ENCODE measurements at regions not wholly inside any gene's neighbourhood (a gene's known extent, or its start where the extent isn't known, plus 50 kb on each side); places are given as distances from the start of the nearest gene placed in this dataset.

GRCh38 chr6:14697427-14697826 lies 548.4 kb upstream of the JARID2 start:
- WGBS, 2 donors = 89 to 94% methylated on average over 2 of the region's 2 CpGs
- DNase-seq = no peak
- intact Hi-C loops (cut with DNase I) = no loop called here
- Histone ChIP-seq H3K4me3 (no peak overlapping the region), H3K36me3 (no peaks in the 10 kb centered on the region), H3K4me1 (no peaks in the 10 kb centered on the region), H3K27ac (no peak overlapping the region), H3K9me3 (no peaks in the 10 kb centered on the region), H3K27me3 (no peaks in the 10 kb centered on the region)
- TF ChIP-seq EP300 (IDR thresholded peaks at IDR 0.05) (no peak), POLR2AphosphoS5 (IDR thresholded peaks at IDR 0.05) (no peak), POLR2A (IDR thresholded peaks at IDR 0.05) (no peak)
- TF ChIP-seq, protein P1, sequence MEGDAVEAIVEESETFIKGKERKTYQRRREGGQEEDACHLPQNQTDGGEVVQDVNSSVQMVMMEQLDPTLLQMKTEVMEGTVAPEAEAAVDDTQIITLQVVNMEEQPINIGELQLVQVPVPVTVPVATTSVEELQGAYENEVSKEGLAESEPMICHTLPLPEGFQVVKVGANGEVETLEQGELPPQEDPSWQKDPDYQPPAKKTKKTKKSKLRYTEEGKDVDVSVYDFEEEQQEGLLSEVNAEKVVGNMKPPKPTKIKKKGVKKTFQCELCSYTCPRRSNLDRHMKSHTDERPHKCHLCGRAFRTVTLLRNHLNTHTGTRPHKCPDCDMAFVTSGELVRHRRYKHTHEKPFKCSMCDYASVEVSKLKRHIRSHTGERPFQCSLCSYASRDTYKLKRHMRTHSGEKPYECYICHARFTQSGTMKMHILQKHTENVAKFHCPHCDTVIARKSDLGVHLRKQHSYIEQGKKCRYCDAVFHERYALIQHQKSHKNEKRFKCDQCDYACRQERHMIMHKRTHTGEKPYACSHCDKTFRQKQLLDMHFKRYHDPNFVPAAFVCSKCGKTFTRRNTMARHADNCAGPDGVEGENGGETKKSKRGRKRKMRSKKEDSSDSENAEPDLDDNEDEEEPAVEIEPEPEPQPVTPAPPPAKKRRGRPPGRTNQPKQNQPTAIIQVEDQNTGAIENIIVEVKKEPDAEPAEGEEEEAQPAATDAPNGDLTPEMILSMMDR (IDR thresholded peaks at IDR 0.05) = no peak

- no peaks in the 10 kb centered on the region for H3K9me3 ChIP-seq
- TF ChIP-seq EP300 (IDR thresholded peaks at IDR 0.05) (no peak), POLR2AphosphoS5 (IDR thresholded peaks at IDR 0.05) (no peak), POLR2A (IDR thresholded peaks at IDR 0.05) (no peak)
- TF ChIP-seq, protein P1 (IDR thresholded peaks at IDR 0.05) = no peak
- DNase-seq = no peak
- H3K4me3 ChIP-seq = no peak overlapping the region
- H3K36me3 ChIP-seq = no peaks in the 10 kb centered on the region
- H3K27ac ChIP-seq = no peak overlapping the region
- intact Hi-C loops (cut with DNase I) = no loop called here
- no peaks in the 10 kb centered on the region for H3K27me3 ChIP-seq
- WGBS, 2 donors = 81 to 90% methylated on average over 8 of the region's 8 CpGs
- no peaks in the 10 kb centered on the region for H3K4me1 ChIP-seq
These were observed 545.9 kb upstream of the JARID2 start for GRCh38 chr6:14699803-14700601.

DNA sequence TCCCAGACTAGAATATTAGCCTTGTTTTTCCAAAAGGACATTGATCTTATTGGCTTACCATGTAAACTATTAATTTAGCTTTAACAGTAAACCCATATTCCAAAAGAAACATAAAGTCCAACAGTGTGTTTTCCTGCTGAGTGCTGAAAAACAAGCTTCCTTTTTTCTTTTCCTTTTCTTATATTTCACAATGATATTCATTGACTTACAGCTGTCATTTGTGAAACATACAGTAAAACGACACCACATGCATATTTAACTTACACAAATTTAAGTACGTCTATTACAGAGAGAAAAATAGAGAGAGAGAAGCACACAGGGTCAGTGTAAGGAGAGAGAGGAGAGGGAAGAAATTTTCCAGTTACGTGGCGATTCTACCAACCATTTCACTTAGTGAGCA lies 543.9 kb upstream of the JARID2 start:
- WGBS, 2 donors = 79 to 88% methylated on average over 4 of the region's 4 CpGs
- intact Hi-C loops (cut with DNase I) = no loop called here

DNA sequence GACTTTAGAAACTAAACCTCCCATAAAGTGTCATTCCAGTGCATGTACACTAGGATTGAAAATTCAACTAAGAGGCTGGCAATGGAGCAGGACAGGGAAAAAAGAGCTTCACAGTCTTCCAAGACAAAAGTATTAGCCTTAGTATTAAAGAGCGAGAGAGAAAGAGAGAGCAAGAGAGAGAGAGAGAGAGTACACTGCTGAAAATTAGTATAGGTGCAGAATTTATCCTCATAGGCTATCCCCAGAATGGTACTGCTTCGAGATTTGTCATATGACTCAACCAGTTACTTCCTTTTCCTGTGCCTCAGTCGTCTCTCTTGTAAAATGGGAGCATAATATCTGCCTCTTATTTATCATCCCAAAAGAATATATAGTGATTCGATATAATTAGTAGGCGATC lies 543.2 kb upstream of the JARID2 start:
- no peak for DNase-seq
- TF ChIP-seq POLR2A (IDR thresholded peaks at IDR 0.05) (no peak), POLR2AphosphoS5 (IDR thresholded peaks at IDR 0.05) (no peak), EP300 (IDR thresholded peaks at IDR 0.05) (no peak)
- TF ChIP-seq, protein P1 (IDR thresholded peaks at IDR 0.05) = no peak
- no peak overlapping the region for H3K4me3 ChIP-seq
- no peaks in the 10 kb centered on the region for H3K36me3 ChIP-seq
- intact Hi-C loops (cut with DNase I) = no loop called here
- no peaks in the 10 kb centered on the region for H3K27me3 ChIP-seq
- WGBS, 2 donors = 89 to 93% methylated on average over 5 of the region's 5 CpGs
- H3K27ac ChIP-seq = no peak overlapping the region
- no peaks in the 10 kb centered on the region for H3K9me3 ChIP-seq
- H3K4me1 ChIP-seq = peaks cover 0 to 24% (median 16%) of the 10 kb centered on the region in 4 donors

More for the DNA sequence above, 543.9 kb upstream of the JARID2 start:
- H3K27me3 ChIP-seq = no peaks in the 10 kb centered on the region
- peaks cover 0 to 17% (median 14%) of the 10 kb centered on the region in 4 donors for H3K4me1 ChIP-seq
- H3K4me3 ChIP-seq = no peak overlapping the region
- TF ChIP-seq EP300 (IDR thresholded peaks at IDR 0.05) (no peak), POLR2A (IDR thresholded peaks at IDR 0.05) (no peak), POLR2AphosphoS5 (IDR thresholded peaks at IDR 0.05) (no peak)
- TF ChIP-seq, protein P1 (IDR thresholded peaks at IDR 0.05) = no peak
- no peaks in the 10 kb centered on the region for H3K9me3 ChIP-seq
- no peak overlapping the region for H3K27ac ChIP-seq
- DNase-seq = no peak
- H3K36me3 ChIP-seq = no peaks in the 10 kb centered on the region

Data from sigmoid colon (tissue), 6 donors.